H1 (cell line): ENCODE measurements at regions not wholly inside any gene's neighbourhood (a gene's known extent, or its start where the extent isn't known, plus 50 kb on each side); places are given as distances from the start of the nearest gene placed in this dataset.

ENCODE experiments used
- BACH1 ChIP-seq: IDR thresholded peaks from 2 replicates; pipeline ENCODE4 v1.6.1; 2012; ENCODE audit warnings: low read length, improper control_type of control experiment
- JUND ChIP-seq: IDR thresholded peaks from 2 replicates; pipeline ENCODE4 v1.6.1; 2011; ENCODE audit warnings: mild to moderate bottlenecking, improper control_type of control experiment, low read length
- MAX ChIP-seq: IDR thresholded peaks from 2 replicates; pipeline ENCODE4 v1.6.1; 2012; ENCODE audit warnings: inconsistent platforms
- RAD21 ChIP-seq, 2 experiments: IDR thresholded peaks in 1 of 2; conservative IDR thresholded peaks in 1 of 2; 2 replicates each; pipeline ENCODE4 v1.6.1; 2011; ENCODE audit warnings: low read depth in 2 of 2, low read length in 2 of 2, improper control_type of control experiment in 1 of 2, inconsistent platforms in 1 of 2, mild to moderate bottlenecking in 1 of 2, moderate library complexity in 1 of 2
- RFX5 ChIP-seq: IDR thresholded peaks from 2 replicates; pipeline ENCODE4 v1.6.1; 2011; ENCODE audit warnings: low read depth, low read length, improper control_type of control experiment, borderline replicate concordance
- TEAD4 ChIP-seq: IDR thresholded peaks from 2 replicates; pipeline ENCODE4 v1.6.1; 2012; ENCODE audit warnings: low read depth, low read length, inconsistent platforms, mixed read lengths

GRCh38 chr13:73945871-73946270 lies 188.3 kb downstream of the KLF12 start (continued):
- no peak for TF ChIP-seq MAX
- TF ChIP-seq TEAD4: no peak
- no peak for TF ChIP-seq BACH1
- TF ChIP-seq RAD21 (IDR thresholded peaks at IDR 0.05 in 1 of 2, conservative IDR thresholded peaks at IDR 0.05 in 1 of 2; ENCODE audit: low read depth in 2 of 2, low read length in 2 of 2): no peak
- TF ChIP-seq RFX5: no peak
- no peak for TF ChIP-seq JUND
- TF ChIP-seq, all 59 proteins: peak for 0
